OCI-LY1 (cell line): ENCODE measurements at regions not wholly inside any gene's neighbourhood (a gene's known extent, or its start where the extent isn't known, plus 50 kb on each side); places are given as distances from the start of the nearest gene placed in this dataset.

Source experiments
- CTCF ChIP-seq: fragments of 200-600 bp; sonication (generic), shearing (Covaris generic); IDR thresholded peaks from 2 replicates; pipeline ENCODE4 v1.5.1; 2017; ENCODE audit warnings: mild to moderate bottlenecking, antibody characterized with exemption, low read length, moderate library complexity, mixed read lengths
- EZH2 ChIP-seq: fragments of 200-600 bp; sonication (generic), shearing (Covaris generic); IDR thresholded peaks from 2 replicates; pipeline ENCODE4 v1.8.0; 2017; ENCODE audit warnings: borderline replicate concordance, mixed run types, mild to moderate bottlenecking, antibody characterized with exemption, low read length, moderate library complexity, mixed read lengths

GRCh38 chr5:18900644-18901043, 1087.4 kb downstream of the CDH18 start:
- no peak for TF ChIP-seq CTCF
- TF ChIP-seq EZH2: no peak
